ENCODE measurements at regions not wholly inside any gene's neighbourhood (a gene's known extent, or its start where the extent isn't known, plus 50 kb on each side); places are given as distances from the start of the nearest gene placed in this dataset.

- TF ChIP-seq, protein P1, sequence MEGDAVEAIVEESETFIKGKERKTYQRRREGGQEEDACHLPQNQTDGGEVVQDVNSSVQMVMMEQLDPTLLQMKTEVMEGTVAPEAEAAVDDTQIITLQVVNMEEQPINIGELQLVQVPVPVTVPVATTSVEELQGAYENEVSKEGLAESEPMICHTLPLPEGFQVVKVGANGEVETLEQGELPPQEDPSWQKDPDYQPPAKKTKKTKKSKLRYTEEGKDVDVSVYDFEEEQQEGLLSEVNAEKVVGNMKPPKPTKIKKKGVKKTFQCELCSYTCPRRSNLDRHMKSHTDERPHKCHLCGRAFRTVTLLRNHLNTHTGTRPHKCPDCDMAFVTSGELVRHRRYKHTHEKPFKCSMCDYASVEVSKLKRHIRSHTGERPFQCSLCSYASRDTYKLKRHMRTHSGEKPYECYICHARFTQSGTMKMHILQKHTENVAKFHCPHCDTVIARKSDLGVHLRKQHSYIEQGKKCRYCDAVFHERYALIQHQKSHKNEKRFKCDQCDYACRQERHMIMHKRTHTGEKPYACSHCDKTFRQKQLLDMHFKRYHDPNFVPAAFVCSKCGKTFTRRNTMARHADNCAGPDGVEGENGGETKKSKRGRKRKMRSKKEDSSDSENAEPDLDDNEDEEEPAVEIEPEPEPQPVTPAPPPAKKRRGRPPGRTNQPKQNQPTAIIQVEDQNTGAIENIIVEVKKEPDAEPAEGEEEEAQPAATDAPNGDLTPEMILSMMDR (IDR thresholded peaks at IDR 0.05) = no peak
- no peak for TF ChIP-seq POLR2A (IDR thresholded peaks at IDR 0.05)
Measured at GRCh38 chr15:93424131-93424530, 335.1 kb upstream of the RGMA start.

All from uterus (tissue), 2 donors.